NK-92 treated with Interleukin-12 subunit alpha and Interleukin-12 subunit beta, amount 100 ng/mL, for 24 hours (cell line): ENCODE measurements at regions not wholly inside any gene's neighbourhood (a gene's known extent, or its start where the extent isn't known, plus 50 kb on each side); places are given as distances from the start of the nearest gene placed in this dataset.

Source experiments
- DNase-seq: peaks from one replicate; lab custom pipeline; 2025; lab: John Stamatoyannopoulos, UW

DNA sequence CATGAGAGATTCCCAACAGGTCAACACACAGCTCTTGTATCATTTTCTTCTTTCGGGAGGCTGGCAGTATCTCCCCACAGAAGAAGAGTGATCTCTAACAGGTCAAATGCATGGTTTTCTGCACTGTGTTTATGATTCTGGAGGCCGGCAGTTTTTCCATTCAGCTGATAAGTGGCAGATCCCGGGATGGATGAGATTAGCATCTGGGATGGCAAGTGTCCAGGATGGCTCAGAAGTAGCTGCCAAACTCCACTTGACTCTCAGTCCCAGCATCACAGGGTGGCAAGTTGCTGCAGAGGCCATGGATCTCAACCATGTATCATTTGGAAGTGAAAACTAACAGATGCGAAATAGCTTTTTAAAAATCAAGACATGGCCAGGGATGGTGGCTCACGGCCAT is 97.8 kb upstream of the SLC44A1 start:
- no peak for DNase-seq

DNA sequence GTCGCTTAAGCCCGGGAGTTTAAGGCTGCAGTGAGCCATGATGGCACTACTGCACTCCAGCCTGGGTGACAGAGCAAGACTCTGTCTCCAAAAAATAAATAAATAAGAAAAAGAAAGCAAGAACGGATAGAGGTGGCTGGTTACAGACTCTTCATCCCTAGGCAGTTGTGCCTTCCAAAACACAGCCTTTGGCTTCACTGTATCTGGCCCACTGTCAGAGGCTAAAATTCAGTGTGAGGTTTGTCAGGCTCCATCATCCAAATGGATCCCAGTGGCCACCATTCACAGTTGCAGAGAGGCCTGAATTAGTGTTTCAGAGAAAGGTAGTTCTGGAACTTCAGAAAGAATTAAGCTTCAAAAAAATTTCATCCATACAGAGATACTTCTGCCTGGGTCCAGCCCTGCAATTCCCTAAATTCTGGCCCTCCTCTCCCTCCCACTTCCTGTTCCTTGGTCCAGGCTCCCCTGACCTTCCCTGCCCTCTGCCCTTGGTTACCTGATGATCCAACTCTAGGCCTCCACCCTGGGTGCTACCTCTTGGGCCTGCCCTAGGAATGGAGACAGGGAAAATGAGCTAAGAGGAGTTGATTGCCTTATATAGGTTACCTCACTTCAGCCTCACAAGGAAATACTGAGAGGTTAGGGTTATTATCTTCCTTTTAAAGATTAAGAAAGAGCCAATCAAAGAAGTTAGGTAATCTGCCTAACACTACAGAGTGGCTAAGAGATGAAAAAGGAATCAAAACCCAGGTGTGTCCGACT is 97.2 kb upstream of the SLC44A1 start:
- no peak for DNase-seq

DNA sequence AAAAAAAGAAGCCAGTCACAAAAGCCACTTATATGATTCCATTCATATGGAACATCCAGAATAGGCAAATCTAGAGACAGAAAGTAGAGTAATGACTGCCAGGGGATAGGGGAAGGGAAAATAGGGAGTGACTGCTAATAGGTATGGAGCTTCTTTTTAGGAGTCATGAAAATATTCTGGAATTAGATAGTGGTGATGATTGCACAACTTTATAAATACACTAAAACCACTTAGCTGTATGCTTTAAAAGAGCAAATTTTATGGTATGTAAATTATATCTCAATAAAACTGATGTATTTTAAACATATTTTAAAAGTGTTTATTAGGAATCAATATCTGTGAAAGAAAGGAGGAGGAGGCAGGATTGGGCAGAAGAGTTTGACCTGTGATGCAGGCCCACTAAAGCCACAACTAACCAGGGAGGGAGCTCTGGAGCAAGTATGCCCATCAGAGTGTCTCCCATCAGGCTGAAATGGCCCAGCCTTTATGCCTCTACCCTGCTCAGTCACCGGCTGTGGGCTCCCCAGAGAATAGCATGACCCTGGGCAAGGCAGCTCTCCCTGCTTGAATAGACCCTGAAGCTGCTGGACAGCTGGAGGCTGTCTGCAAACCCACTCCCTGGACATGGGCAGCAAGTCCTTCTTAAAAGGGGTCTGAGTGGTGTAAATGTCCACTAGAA is 96.0 kb upstream of the SLC44A1 start:
- no peak for DNase-seq

- no peak for DNase-seq
Observed at GRCh38 chr9:105150991-105151685, 93.3 kb upstream of the SLC44A1 start.

DNA sequence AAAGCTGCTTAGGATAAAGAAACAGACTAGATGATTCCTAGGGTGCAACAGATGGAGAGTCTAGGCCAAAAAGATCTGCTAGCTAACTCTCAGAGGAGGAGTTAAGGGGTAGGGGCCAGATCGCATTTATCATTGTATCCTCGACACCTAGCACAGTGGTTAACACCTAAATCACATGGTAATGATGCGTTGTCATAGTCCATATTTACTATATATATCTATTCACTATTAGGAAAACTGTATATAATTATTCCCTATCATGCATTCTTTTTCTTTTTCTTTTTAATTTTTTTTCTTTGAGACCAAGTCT is 92.8 kb upstream of the SLC44A1 start:
- DNase-seq, result no peak

- DNase-seq, result no peak
Observed at GRCh38 chr9:105154723-105155191, 89.7 kb upstream of the SLC44A1 start.

- DNase-seq, result no peak
Observed at GRCh38 chr9:105157171-105157583, 87.3 kb upstream of the SLC44A1 start.

- no peak for DNase-seq
Observed at GRCh38 chr9:105158020-105158419, 86.4 kb upstream of the SLC44A1 start.

DNA sequence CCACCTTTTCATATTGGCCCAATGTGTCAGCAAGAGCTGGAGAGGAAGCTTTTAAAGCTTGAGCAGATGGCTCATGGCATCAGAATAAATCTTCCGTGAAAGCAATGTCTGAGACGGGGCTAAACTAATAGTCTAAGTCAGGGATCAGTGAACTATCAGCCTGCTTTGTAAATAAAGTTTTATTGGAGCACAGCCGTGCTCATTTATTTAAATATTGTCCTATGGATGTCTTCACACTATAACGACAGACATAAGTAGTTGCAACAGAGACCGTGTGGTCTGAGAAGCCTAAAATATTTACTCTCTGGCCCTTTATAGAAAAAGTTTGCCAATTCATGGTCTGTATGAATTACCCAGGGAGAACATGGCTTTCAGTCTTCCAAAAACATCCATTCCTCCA is 85.6 kb upstream of the SLC44A1 start:
- DNase-seq, result no peak

DNA sequence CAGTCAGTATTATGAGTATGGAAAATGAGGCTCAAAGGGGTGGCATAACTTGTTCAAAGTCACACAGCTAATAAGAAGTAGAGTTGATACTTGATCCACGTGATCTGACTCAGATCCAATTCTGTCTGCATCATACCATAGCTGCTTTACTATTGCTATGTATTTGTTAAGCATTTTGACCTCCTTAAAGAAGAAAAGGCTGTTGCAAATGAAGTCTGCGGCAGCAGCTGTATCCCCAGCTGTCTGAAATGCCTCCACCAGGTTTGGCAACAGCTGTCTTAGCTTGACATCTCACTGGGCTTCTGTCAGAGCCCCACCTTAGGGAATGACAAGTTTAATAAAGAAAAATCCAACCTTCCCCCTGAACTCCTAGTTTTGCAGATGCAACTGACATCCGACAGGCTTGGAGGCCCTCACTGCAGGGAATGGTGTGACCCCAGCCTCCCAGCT is 75.6 kb upstream of the SLC44A1 start:
- no peak for DNase-seq

- no peak for DNase-seq
Observed at GRCh38 chr9:105171076-105171475, 73.4 kb upstream of the SLC44A1 start.

- DNase-seq, result no peak
Observed at GRCh38 chr9:105171589-105171988, 72.9 kb upstream of the SLC44A1 start.

DNA sequence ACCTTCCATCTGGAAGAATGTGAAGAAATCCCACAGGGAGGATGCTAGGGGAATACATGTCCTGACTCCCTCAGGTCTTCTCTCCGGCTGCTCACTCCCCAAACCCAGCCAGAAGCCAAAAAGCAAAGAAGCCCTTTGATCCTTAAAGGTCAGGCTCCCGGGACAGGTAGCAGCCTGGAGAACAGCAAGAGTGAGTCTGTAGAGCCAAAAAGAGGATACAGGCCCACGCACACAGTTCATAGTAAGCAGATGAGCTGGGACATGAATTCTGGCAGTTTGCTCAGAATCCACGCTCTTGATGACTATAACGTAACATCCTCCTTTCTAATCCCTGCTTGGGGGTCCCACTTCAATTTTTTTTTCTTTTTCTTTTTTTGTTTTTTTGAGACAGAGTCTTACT is 72.0 kb upstream of the SLC44A1 start:
- DNase-seq, result no peak

DNA sequence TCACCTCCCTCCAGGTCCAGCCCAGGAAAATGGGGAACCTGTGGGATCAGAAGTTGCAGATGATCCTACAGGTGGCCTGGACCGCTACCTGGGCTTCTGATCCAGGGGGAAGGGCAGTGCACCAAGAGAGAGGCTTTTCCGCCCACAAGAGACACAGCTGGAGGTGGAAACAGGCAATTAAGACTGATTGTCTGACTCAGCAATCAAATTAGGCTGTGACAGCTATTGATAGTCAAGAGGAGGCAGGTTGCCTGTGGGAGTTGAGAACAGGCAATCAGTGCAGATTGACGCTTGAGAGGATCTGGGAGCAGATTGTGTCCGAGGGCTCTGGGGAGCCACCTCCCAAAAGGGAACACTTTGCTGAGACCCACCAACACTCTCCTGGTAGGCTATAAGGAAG is 71.1 kb upstream of the SLC44A1 start:
- DNase-seq, result no peak

DNA sequence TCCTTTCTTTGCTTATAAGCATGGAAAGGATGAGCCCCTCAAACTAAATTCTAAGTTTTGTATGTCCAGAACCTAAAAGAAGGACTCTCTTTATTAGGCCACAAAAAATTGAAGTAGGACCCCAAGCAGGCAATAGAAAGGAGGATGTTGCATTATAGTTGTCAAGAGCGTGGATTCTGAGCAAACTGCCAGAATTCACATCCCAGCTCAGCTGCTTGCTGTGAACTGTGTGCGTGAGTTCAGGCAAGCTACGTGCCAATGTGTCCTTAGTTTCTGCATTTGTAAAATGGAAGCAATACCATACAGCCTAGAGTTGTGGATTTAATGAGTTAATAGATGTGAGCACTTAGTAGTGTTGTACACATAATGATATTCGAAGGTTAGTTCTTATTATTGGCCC is 70.6 kb upstream of the SLC44A1 start:
- no peak for DNase-seq

- DNase-seq, result no peak
Observed at GRCh38 chr9:105176194-105176593, 68.3 kb upstream of the SLC44A1 start.

GRCh38 chr9:105178076-105178475 is 66.4 kb upstream of the SLC44A1 start:
- no peak for DNase-seq

DNA sequence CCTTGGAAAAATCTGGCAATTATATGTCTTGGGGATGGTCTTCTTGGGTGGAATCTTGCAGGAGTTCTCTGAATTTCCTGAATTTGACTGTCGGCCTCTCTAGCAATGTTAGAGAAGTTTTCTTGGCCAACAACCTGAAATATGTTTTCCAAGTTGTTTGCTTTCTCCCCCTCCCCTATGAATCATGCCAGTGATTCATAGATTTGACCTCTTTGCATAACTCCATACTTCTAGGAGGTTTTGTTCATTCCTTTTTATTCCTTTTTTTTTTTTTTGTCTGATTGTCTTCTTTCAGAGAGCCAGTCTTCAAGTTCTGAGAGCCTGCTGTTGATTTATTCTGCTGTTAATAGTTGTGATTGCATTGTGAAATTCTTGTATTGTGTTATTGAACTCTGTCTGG is 56.7 kb upstream of the SLC44A1 start:
- DNase-seq, result no peak

GRCh38 chr9:105188746-105189145 is 55.7 kb upstream of the SLC44A1 start:
- no peak for DNase-seq

GRCh38 chr9:105191508-105192121 is 52.8 kb upstream of the SLC44A1 start:
- no peak for DNase-seq

DNA sequence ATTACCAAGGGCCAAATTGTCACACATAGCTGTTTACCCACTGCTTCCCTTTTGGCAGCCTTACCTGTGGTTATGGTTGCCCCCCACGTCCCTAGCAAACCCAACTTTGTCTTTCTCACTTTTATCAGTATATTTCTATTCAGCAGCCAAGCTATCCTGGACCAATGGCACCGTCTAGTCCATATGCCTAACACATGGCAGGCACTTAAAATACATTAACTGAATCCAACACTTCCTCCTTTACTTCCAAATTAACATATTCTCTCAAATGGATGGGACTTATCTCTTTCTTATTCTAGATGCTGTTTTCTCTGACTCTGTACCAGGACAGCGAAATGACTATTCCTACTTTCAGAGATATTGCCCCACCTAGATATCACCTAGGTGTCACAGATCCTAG is 50.9 kb upstream of the SLC44A1 start:
- DNase-seq, result no peak

DNA sequence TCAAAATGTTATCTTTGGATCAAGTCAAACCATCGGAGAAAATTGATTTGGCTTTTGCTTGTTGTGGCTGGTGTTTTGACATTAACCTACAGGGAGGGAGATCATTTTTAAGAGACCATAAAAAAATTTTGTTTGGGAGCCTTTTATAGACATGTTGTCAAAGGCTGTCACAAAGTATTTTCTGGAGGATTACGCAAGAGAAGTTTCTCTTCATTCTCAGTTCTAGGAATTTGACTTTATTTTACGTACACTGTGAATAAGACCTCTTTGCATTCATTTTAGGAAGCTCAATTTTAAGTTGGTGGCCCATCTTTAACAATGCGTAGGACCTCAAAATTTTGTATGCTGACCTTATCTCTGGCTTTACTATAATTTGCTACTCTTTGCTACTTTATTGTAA is 50.2 kb upstream of the SLC44A1 start:
- DNase-seq, result no peak
